ENCODE measurements at regions not wholly inside any gene's neighbourhood (a gene's known extent, or its start where the extent isn't known, plus 50 kb on each side); places are given as distances from the start of the nearest gene placed in this dataset. TPM values are rescaled to one million over a fixed set of nuclear protein-coding genes. Genes with fewer than 3 reads are reported as not detected.

Small RNA genes in the stretch of these regions (small RNA-seq; reads per million reads assigned to genes)
- gene RNU7-62P: not detected

Data from uterus (tissue), 1 donor.